Uterus (tissue), 2 donors: ENCODE measurements at regions not wholly inside any gene's neighbourhood (a gene's known extent, or its start where the extent isn't known, plus 50 kb on each side); places are given as distances from the start of the nearest gene placed in this dataset.

Experiments
- CTCF ChIP-seq, 4 experiments: fragments of 200-600 bp in 2 of 4; fragments of 450-650 bp in 2 of 4; sonication (generic) in 2 of 4; IDR thresholded peaks; one replicate each; pipeline ENCODE4 v1.5.1; 2016 to 2019; ENCODE audit warnings: antibody characterized with exemption in 4 of 4, mild to moderate bottlenecking in 2 of 4, moderate library complexity in 1 of 4
- POLR2A ChIP-seq, 2 donors: fragments of 450-650 bp; IDR thresholded peaks; one replicate each; pipeline ENCODE4 v1.6.1; 2016; ENCODE audit warnings: antibody characterized with exemption in 2 of 2, mild to moderate bottlenecking in 1 of 2, moderate library complexity in 1 of 2

GRCh38 chr3:153233986-153234385 is 72.0 kb downstream of the RAP2B start:
- TF ChIP-seq POLR2A (IDR thresholded peaks at IDR 0.05) (no peak), CTCF (IDR thresholded peaks at IDR 0.05) (no peak)
